DND-41 (cell line): ENCODE measurements at regions not wholly inside any gene's neighbourhood (a gene's known extent, or its start where the extent isn't known, plus 50 kb on each side); places are given as distances from the start of the nearest gene placed in this dataset.
"Not testable (repeated sequence)": the region's sequence is repeated elsewhere in the genome, so short reads cannot be mapped to it uniquely, and the experiment has no call there.

ENCODE experiments used
- ATAC-seq: fragments of 200-7000 bp; cut with Tn5 transposase; 3 replicates; pipeline ENCODE4 v1.9.1; 2021; ENCODE audit warnings: low read depth; ENCODE audit not compliant: insufficient read depth
- DNase-seq: peaks from one replicate; pipeline ENCODE4 v3.0.0-alpha.2; 2020
- H2AFZ ChIP-seq: 2 replicates; pipeline ENCODE4 v1.6.0; 2012; ENCODE audit warnings: low read depth, low read length
- H3K27ac ChIP-seq: 2 replicates; pipeline ENCODE4 v1.5.1; 2012; ENCODE audit warnings: low read length, inconsistent platforms
- H3K27me3 ChIP-seq: fragments of 200-600 bp; sonication (generic); 2 replicates; pipeline ENCODE4 v1.6.0; 2012; ENCODE audit warnings: low read length, mild to moderate bottlenecking, inconsistent platforms; ENCODE audit not compliant: insufficient read depth, poor library complexity
- H3K36me3 ChIP-seq: 2 replicates; pipeline ENCODE4 v1.5.1; 2012; ENCODE audit warnings: low read length, inconsistent platforms; ENCODE audit not compliant: insufficient read depth
- H3K4me1 ChIP-seq: 2 replicates; pipeline ENCODE4 v1.5.1; 2012; ENCODE audit warnings: mild to moderate bottlenecking, low read length; ENCODE audit not compliant: insufficient read depth
- H3K4me2 ChIP-seq: 2 replicates; pipeline ENCODE4 v1.6.0; 2012; ENCODE audit warnings: mild to moderate bottlenecking, moderate library complexity, low read length, inconsistent platforms; ENCODE audit not compliant: insufficient read depth
- H3K4me3 ChIP-seq, 2 experiments: fragments of 200-600 bp in 1 of 2; shearing (Covaris generic) in 1 of 2; 2 replicates each; pipeline ENCODE4 v1.5.1; 2012 to 2016; ENCODE audit warnings: inconsistent platforms in 2 of 2, low read length in 2 of 2, mild to moderate bottlenecking in 2 of 2, low read depth in 1 of 2, moderate library complexity in 1 of 2
- H3K79me2 ChIP-seq: 2 replicates; pipeline ENCODE4 v1.6.0; 2012; ENCODE audit warnings: low read length, inconsistent platforms; ENCODE audit not compliant: insufficient read depth
- H3K9ac ChIP-seq: 2 replicates; pipeline ENCODE4 v1.6.0; 2012; ENCODE audit warnings: low read depth, mild to moderate bottlenecking, inconsistent platforms, low read length, moderate library complexity
- H3K9me3 ChIP-seq: 2 replicates; pipeline ENCODE4 v1.5.1; 2012; ENCODE audit warnings: low read length, moderate library complexity, mild to moderate bottlenecking, inconsistent platforms; ENCODE audit not compliant: insufficient read depth, severe bottlenecking
- H4K20me1 ChIP-seq: 2 replicates; pipeline ENCODE4 v1.6.0; 2012; ENCODE audit warnings: low read length; ENCODE audit not compliant: insufficient read depth
- EZH2 ChIP-seq: IDR thresholded peaks from 3 replicates; pipeline ENCODE4 v1.6.1; 2012; ENCODE audit warnings: borderline replicate concordance, low read depth, mild to moderate bottlenecking, moderate library complexity, low read length, inconsistent platforms; ENCODE audit not compliant: severe bottlenecking
- TF ChIP-seq, protein P1 (sequence below): IDR thresholded peaks from 2 replicates; pipeline ENCODE4 v1.5.1; 2012; ENCODE audit warnings: borderline replicate concordance, low read length, moderate library complexity, mild to moderate bottlenecking; ENCODE audit not compliant: poor library complexity, severe bottlenecking; ENCODE audit errors: extremely low read depth

DNA sequence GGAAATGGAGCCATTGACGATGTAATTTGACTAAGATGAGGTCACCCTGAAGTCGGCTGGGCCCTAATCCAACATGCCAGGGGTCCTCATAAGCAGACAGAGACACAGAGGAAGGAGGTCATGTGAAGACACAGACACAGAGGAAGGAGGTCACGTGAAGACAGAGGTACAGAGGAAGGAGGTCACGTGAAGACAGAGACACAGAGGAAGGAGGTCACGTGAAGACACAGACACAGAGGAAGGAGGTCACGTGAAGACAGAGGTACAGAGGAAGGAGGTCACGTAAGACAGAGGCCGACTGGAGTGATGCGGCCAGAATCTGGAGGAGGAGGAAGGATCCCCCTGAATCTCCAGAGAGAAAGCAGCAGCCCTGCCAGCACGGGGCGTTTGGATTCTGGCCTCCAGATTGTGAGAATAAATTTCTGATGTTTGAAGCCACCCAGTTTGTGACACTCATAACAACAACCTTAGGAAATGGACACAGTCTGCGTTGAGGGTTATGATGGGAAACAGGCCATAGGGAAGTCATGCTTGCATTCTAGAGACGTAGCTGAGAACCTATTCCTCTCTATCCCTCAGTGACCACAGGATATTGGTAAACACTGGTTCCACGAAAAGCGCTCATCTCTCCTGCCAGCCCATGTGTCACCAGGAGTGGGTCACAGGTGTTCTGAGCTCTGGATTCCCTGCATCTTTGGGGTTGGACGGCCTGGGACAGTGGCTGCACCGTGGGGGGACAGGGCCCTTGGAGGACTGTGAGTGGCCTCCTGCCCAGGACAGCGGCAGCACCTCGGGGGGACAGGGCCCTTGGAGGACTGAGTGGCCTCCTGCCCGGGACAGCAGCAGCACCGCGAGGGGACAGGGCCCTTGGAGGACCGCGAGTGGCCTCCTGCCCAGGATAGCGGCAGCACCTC, 108.5 kb downstream of the SOX1 start:
- TF ChIP-seq, protein P1, sequence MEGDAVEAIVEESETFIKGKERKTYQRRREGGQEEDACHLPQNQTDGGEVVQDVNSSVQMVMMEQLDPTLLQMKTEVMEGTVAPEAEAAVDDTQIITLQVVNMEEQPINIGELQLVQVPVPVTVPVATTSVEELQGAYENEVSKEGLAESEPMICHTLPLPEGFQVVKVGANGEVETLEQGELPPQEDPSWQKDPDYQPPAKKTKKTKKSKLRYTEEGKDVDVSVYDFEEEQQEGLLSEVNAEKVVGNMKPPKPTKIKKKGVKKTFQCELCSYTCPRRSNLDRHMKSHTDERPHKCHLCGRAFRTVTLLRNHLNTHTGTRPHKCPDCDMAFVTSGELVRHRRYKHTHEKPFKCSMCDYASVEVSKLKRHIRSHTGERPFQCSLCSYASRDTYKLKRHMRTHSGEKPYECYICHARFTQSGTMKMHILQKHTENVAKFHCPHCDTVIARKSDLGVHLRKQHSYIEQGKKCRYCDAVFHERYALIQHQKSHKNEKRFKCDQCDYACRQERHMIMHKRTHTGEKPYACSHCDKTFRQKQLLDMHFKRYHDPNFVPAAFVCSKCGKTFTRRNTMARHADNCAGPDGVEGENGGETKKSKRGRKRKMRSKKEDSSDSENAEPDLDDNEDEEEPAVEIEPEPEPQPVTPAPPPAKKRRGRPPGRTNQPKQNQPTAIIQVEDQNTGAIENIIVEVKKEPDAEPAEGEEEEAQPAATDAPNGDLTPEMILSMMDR = no peak
- no peak for TF ChIP-seq EZH2
- no peaks in the 10 kb centered on the region for H3K27me3 ChIP-seq
- no peak overlapping the region for H3K27ac ChIP-seq
- no peak overlapping the region for H3K4me3 ChIP-seq
- H3K36me3 ChIP-seq = no peaks in the 10 kb centered on the region
- H3K79me2 ChIP-seq = no peaks in the 10 kb centered on the region
- DNase-seq (no peak), ATAC-seq (no peak)
- H3K9ac ChIP-seq = no peak overlapping the region
- H3K9me3 ChIP-seq = no peaks in the 10 kb centered on the region
- no peaks in the 10 kb centered on the region; the same call in 1 of the 2 replicates for H4K20me1 ChIP-seq
- no peak overlapping the region for H2AFZ ChIP-seq
- H3K4me2 ChIP-seq = no peak overlapping the region
- no peaks in the 10 kb centered on the region for H3K4me1 ChIP-seq

DNA sequence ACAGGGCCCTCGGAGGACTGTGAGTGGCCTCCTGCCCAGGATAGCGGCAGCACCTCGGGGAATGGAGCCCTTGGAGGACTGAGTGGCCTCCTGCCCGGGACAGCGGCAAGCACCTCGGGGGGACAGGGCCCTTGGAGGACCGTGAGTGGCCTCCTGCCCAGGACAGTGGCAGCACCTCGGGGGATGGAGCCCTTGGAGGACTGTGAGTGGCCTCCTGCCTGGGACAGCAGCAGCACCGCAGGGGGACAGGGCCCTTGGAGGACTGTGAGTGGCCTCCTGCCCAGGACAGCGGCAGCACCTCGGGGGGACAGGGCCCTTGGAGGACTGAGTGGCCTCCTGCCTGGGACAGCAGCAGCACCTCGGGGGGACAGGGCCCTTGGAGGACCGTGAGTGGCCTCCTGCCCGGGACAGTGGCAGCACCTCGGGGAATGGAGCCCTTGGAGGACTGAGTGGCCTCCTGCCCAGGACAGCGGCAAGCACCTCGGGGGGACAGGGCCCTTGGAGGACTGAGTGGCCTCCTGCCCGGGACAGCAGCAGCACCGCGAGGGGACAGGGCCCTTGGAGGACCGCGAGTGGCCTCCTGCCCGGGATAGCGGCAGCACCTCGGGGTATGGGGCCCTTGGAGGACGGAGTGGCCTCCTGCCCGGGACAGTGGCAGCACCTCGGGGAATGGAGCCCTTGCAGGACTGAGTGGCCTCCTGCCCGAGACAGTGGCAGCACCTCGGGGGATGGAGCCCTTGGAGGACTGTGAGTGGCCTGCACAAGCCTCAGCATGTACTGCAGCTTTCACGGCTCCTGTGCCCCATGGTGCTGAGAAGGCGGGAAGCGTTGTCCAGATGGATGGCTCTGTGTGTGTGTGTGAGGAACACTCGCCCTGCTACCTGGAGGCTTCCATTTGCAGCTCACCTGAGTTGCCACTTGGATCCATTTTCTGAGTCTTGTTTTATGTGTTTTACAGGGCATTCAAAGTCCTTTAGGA, 109.5 kb downstream of the SOX1 start:
- ATAC-seq, H3K79me2 ChIP-seq, H2AFZ ChIP-seq, H3K4me3 ChIP-seq, H3K36me3 ChIP-seq, H3K4me1 ChIP-seq, DNase-seq, H4K20me1 ChIP-seq, H3K9ac ChIP-seq, H3K27ac ChIP-seq, H3K9me3 ChIP-seq, H3K27me3 ChIP-seq, H3K4me2 ChIP-seq: not testable (repeated sequence)

DNA sequence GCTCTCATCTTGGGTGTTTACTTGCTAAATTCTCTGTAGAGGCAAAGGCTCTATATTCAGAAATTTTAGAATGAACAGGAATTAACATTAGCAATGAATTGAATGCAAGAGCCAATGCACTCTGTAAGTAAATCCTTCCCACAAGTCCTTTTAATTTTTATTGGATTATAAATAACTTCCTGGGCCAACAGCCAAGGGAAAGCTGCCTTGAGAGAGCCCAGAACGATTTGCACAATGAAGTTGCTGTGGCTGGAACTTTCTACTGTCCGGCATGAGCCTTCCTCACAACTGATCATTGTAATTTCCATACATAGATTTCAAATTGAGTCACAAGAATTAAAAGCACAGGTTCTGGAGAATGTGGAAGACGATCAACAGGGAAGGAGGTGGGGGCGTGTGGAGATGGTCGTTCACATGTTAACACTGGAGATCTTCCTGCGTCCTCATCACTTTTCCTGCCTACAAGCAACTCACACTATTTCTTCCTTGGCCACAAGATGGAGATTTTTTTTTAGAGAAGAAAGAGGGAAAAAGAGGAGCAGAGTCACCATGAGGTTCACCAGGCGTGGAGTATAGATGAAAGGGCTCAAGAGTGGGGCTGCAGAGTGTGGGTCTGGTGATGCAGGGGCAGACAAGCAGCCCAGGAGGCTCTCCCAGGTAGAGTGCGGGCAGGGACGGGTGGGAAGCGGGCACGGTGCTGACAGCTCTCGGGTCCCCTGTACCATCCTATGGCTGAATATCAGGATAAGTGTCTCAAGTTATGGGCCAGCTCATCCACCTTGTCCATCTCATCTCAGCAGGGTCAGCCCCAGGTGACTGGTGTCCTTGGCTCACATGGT, 110.7 kb downstream of the SOX1 start:
- no peak overlapping the region for H3K4me3 ChIP-seq
- DNase-seq (no peak), ATAC-seq (no peak)
- H4K20me1 ChIP-seq = peaks cover 2% of the 10 kb centered on the region; the same call in 1 of the 2 replicates
- H3K36me3 ChIP-seq = no peaks in the 10 kb centered on the region
- H3K27me3 ChIP-seq = no peaks in the 10 kb centered on the region
- no peak overlapping the region for H3K9ac ChIP-seq
- TF ChIP-seq EZH2 = no peak
- TF ChIP-seq, protein P1 = no peak
- H3K4me2 ChIP-seq = no peak overlapping the region
- H2AFZ ChIP-seq = no peak overlapping the region
- H3K27ac ChIP-seq = no peak overlapping the region
- no peaks in the 10 kb centered on the region for H3K9me3 ChIP-seq
- no peaks in the 10 kb centered on the region for H3K79me2 ChIP-seq
- no peaks in the 10 kb centered on the region for H3K4me1 ChIP-seq
